ENCODE measurements at regions not wholly inside any gene's neighbourhood (a gene's known extent, or its start where the extent isn't known, plus 50 kb on each side); places are given as distances from the start of the nearest gene placed in this dataset.

DNA sequence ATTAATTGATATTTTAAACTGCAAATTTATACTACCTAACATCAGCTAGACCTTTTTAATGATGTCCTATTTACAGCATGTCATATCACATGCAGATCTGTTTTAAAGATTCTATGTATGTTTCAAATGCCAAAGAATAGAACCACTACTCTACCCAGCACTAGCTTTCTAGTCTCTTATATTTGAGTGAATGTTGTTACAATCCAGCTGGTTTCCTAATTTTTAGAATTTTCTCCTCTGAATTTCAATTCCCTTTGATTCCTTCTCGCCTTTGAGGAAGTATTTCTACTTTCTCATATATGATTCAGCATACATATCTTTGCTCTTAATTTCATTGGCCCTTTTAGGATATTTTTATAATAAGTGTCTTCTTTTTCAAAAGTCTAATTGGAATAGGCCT is 841.9 kb downstream of the TMTC2 start:
- TF ChIP-seq TCF4 (CRISPR knock-in tag; IDR thresholded peaks at IDR 0.05; ENCODE audit: borderline replicate concordance) (no peak), PPARA (CRISPR knock-in tag; IDR thresholded peaks at IDR 0.05; ENCODE audit: borderline replicate concordance) (no peak)
- TF ChIP-seq, protein P1, sequence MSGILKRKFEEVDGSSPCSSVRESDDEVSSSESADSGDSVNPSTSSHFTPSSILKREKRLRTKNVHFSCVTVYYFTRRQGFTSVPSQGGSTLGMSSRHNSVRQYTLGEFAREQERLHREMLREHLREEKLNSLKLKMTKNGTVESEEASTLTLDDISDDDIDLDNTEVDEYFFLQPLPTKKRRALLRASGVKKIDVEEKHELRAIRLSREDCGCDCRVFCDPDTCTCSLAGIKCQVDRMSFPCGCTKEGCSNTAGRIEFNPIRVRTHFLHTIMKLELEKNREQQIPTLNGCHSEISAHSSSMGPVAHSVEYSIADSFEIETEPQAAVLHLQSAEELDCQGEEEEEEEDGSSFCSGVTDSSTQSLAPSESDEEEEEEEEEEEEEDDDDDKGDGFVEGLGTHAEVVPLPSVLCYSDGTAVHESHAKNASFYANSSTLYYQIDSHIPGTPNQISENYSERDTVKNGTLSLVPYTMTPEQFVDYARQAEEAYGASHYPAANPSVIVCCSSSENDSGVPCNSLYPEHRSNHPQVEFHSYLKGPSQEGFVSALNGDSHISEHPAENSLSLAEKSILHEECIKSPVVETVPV (CRISPR knock-in tag; IDR thresholded peaks at IDR 0.05): no peak
- TF ChIP-seq, protein P2, sequence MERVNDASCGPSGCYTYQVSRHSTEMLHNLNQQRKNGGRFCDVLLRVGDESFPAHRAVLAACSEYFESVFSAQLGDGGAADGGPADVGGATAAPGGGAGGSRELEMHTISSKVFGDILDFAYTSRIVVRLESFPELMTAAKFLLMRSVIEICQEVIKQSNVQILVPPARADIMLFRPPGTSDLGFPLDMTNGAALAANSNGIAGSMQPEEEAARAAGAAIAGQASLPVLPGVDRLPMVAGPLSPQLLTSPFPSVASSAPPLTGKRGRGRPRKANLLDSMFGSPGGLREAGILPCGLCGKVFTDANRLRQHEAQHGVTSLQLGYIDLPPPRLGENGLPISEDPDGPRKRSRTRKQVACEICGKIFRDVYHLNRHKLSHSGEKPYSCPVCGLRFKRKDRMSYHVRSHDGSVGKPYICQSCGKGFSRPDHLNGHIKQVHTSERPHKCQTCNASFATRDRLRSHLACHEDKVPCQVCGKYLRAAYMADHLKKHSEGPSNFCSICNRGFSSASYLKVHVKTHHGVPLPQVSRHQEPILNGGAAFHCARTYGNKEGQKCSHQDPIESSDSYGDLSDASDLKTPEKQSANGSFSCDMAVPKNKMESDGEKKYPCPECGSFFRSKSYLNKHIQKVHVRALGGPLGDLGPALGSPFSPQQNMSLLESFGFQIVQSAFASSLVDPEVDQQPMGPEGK (CRISPR knock-in tag; IDR thresholded peaks at IDR 0.05; ENCODE audit: borderline replicate concordance): no peak

Measured in SK-N-SH treated with all-trans-retinoic acid at 6 μM for 48 hours (cell line).